GM18870 (cell line): ENCODE measurements at regions not wholly inside any gene's neighbourhood (a gene's known extent, or its start where the extent isn't known, plus 50 kb on each side); places are given as distances from the start of the nearest gene placed in this dataset.

Experiments
- ATAC-seq: cut with Tn5 transposase; IDR thresholded peaks from one replicate; pipeline ENCODE4 v1.9.1; 2021; ENCODE audit warnings: moderate library complexity; ENCODE audit not compliant: unreplicated experiment

DNA sequence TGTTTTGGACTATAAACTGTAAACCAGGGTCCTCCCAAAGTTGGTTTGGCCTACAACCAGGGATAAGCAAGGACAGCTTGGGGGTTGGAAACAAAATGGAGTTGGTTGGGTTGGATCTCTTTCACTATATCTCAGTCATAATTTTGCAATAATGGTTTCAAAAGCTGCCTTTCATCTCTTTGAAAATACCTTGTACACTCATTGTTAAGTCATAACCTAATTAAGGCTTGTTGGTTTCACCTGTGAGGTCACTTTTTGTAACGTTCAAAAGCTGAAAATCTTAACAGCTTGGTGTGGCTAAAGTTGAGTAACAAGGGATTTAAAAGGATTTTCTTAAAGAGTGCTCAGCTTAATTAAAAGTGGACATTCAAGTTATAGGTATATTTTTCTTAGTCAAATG lies 476.1 kb downstream of the IPMK start:
- ATAC-seq, result no peak

DNA sequence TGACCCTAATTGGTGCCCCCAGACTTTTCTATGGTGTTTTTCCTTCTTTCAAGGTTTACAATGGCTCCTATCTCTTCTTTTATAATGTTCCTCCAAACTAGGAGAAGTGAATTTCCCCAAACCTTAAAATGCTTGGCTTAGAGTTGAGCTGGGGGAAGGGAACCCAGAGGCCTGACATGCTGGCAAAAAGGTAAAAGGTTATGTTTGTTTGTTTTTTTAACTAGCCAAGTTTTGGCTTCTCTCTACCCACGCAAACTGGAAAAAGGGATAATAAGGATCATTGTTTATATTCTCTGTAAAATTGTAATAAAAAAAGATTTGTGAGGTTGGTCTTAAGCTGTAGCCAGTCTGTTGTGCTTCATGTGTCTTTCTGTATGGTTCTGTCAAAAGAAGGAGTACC lies 477.0 kb downstream of the IPMK start:
- no peak for ATAC-seq

DNA sequence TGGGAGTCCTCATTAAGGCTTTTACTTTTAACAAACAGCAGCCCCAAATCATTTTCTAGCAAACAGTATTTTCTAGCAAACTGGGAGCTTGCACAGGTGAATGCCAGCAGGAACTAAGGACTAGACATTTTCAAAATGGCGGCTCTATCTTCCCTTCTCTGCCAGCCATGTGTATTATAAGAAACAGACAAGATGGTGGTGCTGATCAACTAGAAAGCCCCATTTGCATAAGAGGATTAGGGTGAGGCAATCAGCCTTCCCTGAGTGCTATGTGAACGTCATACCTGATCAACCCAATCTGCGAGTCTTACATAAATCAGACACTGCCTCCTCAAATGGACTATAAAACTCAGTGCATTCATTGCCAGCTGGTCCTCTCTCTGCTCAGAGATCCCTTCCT lies 479.6 kb downstream of the IPMK start:
- no peak for ATAC-seq

DNA sequence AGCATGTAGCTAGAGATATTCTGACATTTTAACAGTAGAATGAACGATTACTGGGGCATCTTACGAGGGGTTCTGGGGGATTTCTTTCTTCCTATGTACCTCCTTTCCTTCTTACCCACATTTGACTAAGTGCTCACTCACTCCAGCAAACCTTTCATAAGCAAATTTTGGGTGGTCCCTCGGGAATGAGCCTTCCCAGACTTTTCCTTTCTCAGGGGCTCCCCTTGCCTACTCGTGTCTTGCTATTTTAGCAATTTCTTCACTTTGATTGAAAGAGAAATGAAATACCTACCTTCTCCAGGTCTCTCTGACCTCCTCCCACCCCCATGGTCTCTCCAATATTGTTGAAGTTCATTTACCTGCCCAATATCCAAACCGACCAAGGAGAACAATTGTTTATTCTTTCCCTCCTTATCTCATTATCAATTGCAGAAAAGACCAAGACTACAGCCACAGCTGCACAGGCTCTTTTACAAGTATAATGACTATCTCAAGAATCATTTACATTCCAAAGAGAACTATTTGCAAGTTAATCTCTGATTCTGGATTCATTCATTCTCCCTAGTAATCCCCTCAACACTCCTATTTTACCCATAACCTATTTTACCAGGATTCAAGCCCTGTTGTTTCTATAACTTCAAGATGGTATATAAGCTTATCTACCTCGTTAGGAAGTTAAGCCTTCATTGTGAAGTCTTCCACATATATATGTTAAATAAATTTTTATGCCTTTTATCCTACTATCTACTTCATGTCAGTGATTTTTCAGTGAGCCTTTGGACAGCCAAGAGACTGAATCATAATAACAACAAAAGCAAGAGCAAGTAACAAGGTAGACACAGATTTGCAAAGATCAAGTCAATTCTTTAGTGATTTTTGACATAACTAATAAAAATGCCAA lies 480.6 kb downstream of the IPMK start:
- no peak for ATAC-seq

DNA sequence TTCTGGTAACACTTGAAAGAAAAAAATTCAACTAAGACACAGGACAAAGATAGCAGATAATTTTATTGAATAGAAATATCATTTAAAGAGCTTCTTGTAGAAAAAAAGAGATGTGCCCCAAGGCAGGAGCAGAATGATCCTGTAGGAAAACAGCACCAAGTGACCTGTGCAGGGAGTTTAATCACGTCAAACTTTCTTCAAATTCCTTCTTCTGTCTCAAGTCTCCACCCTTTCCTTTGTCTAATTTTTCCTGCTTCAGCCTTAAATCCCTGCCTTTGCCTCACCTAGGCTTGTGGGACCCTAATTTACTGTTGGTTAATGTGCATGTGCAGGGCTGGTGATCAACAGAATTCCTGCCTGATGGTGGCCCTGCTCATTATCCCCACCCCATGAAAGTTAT lies 481.4 kb downstream of the IPMK start:
- no peak for ATAC-seq

DNA sequence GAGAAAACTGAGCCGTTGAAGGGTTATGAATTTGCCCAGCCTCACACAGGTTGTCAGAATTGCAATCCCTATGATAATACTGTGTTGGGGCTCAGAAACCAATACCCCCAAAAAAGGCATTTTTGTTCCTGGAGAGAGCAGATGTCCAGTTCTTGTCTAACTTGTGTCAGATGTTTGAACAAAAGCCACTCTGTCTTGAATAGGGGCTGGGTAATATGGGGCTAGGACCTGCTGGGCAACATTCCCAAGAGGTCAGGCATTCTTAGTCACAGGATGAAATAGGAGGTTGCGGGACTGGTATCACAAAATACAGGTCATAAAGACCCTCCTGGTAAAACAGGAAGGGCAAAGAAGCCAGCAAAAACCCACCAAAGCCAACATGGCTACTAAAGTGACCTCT lies 482.1 kb downstream of the IPMK start:
- no peak for ATAC-seq

DNA sequence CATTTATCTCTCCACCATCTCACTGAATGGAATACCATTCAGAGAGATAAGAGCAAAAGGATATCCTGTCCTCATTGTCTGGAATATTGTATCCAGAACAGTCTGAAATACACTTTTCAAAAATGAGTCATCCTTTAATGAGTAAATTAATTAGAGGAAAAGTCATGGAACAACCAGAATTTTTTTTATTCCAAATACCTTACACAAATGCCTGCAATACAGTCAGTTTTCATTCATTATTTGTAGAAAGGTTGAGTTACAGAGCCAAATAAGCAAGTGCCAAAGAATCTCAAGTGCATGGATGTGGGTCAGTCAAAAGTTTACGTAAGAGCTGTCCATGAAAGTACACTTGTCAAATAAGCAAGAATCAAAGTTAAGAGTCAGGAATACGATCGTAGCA lies 482.6 kb downstream of the IPMK start:
- no peak for ATAC-seq

DNA sequence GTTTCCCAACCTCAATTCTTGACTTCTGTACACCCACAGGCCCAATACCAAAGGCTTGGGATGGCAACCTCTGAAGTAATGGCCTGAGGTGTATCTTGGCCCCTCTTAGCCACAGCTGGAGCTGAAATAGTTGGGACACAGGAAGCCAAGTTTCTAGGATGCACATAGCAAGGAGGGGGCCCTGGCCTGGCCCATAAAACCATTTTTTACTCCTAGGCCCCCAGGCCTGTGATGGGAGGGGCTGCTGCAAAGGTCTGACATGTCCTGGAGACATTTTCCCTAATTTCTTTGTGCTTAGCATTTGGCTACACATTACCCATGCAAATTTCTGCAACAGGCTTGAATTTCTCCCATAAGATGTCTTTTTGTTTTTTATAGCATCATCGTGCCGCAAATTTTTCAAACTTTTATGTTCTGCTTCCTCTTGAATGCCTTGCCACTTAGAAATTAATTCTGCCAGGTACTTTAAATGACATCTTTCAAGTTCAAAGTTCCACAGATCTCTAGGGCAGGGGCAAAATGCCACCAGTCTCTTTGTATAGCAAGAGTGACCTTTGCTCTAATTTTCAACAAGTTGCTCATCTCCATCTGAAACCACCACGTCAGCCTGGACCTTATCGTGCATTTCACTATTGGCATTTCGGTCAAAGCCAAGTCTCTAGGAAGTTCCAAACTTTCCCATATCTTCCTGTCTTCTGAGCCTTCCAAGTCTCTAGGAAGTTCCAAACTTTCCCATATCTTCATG lies 490.8 kb downstream of the IPMK start:
- ATAC-seq, result no peak

DNA sequence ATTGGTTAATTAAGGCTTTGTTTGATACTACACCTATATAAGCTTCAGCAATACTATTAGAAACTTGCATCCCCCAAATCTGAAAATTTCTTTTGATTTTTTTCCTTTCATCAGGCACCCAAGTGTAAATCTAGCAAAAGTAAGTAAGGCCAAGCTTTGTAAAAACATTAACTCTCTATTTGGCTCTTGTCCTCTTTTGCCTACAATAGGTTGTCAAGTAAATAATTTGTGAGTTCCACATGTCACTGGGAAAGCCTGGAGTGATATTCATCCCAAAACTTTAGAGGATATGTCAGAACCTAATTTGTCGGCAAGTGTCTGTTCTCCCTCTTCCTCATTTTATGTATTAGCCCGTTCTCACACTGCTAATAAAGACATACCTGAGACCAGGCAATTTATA lies 492.4 kb downstream of the IPMK start:
- no peak for ATAC-seq

DNA sequence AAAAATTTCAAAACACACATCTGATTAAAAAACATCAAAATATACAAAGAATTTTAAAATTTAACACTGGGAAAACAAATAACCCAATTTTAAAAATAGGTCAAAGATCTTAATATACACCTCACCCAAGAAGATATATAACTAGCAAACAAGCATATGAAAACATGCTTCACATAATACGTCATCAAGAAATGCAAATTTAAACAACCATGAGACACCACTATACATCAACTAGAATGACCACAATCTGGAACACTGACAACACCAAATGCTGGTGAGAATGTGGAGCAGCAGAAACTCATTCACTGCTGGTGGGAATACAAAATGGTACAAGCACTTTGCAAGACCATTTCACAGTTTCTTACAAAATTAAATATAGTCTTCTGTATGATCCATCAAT lies 498.4 kb downstream of the IPMK start:
- no peak for ATAC-seq

DNA sequence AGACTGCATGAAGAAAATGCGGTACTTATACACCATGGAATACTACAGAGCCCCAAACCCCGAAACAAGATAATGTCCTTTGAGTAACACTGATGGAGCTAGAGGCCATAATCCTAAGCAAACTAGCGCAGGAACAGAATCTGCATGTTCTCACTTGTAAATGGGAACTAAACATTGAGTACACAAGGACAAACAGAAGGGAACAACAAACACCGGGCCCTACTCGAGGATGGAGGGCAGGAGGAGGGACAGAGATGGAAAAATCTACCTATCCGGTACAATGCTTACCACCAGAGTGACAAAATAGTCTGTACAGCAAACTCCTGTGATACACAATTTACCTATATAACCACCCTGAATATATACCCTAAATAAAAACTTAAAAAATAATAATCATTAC lies 507.9 kb downstream of the IPMK start:
- no peak for ATAC-seq

DNA sequence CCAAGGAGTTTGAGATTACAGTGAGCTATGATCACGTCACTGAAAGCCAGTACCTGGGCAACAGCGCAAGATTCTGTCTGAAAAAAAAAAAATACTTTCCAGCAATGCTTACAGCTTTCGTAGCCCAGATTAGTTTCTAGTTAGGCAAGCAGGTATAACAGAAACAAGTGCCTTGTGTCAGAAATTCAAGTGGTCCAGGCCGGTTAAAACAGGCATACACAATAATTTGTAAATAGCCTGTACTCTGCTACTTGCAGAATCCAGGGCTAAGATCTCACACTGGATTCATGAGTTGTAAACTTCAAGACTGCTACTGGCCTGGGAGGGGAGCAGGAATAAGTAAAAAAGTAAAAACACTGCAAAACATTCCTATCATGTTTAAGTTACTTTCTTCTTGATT lies 512.9 kb downstream of the IPMK start:
- ATAC-seq, result no peak

DNA sequence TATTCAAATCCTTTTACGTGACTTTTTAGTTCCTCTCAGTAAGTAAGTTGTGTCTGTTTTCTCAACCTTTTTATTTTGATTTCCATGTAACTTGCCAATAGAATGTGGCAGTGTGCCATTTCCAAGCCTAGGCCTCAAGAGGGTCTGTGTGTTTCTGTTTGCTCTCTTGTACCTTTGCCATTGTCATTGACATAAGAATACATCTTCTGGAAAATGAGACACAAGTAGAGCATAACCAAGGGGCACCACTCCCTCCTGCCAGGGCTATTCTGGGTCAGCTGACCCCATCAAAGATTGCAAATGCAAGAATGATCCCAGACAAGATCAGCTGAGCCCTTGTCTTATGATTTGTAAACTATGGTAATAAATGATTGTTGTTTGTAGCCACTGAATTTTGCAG lies 524.0 kb downstream of the IPMK start:
- ATAC-seq, result no peak

DNA sequence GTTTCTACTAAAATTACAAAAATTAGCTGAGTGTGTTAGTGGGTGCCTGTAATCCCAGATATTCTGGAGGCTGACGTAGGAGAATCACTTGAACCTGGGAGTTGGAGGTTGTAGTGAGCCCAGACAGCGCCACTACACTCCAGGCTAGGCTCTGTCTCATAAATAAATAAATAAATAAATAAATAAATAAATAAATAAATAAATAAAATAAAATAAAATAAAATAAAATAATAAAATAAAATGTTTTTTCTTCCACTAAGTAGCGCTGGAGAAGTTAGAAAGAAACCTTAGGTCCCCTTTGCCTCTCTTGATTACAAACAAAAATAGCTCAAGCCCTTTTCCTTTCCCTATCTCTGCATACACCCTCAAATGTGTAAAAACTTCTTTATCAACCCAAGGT lies 525.9 kb downstream of the IPMK start:
- ATAC-seq, result no peak

DNA sequence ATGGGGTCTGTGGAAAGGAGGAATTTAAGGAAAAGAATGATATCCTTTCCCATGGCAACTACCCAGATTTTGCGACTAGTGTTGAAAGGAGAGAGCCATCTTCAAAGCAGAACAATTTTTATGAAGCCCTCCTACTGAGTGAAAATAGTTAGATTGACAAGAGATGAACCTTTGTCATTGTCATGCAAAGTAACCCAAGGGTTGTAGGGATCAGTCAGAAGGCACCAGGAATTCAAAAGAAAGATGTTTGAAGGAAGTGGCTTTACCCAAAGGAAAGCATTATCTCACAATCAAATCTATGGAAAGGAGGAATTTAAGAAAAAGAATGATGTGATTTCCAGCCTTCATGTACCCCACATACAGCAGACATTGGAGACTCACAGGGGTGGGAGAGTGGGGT lies 544.4 kb downstream of the IPMK start:
- ATAC-seq, result no peak

DNA sequence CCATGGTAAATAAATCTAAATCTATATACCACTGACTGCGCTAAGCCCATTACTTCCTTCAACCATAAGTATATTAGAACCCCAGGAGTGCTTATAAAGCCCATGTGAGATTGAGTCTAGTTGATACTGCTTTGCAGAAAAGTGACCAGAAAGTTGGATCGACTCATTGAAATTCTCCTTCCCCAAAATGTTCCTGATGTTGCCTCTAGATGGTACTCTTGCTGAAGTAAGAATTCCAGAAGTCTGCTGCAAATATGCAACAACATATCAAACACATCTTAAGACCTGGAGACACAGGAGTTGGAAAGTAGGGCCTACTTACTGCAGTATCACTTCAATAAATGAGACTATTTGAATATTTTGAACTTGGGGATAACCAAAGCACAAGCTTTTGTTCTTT lies 550.8 kb downstream of the IPMK start:
- no peak for ATAC-seq

DNA sequence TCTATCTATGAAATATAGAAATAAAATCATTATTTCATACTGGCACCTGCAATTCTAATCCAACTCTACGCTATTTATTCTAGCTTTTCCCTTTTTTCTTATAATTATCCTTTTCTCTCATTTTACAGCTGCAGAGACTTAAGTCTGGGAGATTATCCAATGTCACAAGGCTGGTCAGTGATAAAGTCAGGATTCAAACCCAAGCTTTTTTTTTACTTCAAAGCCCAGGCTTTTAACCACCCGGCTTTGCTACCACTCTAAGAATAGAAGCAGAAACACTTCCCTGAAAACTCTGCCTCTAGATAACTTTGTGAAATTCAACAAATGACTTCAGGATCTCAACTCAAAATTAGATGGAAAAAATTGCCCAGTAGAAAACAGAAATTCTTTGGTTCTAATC lies 552.5 kb downstream of the IPMK start:
- no peak for ATAC-seq

DNA sequence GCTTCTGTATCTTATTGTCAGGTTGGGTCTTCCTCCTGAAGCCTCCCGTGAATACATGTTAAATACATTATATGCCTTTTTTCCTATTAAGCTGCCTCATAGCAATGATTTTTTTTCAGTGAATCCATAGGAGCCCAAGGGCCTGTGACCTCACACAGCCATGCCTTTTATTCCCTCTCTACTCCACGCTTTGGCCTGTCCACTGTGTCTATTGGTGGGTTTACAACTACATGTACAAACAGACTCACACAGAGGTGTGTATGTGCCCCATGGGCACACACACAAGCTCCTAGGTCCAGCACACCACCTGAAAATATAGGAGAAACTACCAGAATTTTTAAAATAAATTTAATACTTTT lies 560.4 kb downstream of the IPMK start:
- ATAC-seq, result no peak

DNA sequence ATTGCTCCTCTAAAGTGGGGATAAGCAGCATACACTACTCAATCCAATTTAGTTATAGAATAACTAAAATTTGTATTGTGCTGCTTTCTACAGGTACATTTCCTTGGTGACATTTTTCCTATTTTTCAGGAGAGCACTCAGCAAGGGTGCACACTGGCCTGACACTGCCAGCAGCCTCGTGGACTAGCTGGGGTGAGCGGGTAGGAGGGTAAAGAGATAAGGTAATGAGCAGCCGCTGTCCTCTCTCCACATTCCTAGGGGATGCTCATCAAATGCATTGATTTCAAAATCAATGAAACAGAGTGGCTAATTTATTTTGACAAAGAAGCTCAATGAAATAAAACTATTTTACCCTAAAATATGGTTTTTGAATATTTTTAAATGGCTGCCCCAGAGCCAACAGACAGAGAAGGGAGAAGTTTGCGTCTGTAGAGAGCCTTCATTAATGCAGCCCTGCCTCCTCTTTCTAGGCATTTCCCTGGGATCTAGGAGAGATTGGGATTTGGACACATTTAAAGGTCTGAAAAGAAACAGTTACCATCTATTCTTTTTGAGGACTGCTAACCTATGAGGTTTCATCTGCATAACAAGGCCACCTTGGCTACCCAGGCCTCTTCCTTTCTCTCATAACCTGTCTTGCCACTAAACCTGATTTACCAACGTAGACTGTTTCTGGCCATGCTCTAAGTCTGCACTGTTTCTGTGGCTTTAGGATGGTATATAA lies 561.0 kb downstream of the IPMK start:
- ATAC-seq, result no peak

DNA sequence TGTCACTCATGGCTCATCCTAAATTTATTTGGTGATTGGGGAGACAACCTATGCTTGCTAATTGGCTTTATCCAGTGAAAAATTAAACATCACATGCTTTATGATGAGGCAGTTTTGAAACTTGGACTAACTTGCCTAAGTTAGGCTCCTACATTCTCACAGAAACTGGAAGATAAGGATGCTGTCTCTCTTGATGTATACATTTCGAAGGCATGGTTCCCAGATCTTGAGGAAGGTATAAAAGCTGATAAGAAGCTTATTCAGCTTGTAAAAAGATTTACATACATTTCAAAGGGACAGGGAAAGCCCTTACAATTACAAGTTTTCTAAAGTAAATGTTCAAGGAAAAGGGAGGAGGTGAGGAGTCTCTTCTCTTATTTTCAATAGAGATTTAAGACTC lies 561.7 kb downstream of the IPMK start:
- ATAC-seq, result no peak

DNA sequence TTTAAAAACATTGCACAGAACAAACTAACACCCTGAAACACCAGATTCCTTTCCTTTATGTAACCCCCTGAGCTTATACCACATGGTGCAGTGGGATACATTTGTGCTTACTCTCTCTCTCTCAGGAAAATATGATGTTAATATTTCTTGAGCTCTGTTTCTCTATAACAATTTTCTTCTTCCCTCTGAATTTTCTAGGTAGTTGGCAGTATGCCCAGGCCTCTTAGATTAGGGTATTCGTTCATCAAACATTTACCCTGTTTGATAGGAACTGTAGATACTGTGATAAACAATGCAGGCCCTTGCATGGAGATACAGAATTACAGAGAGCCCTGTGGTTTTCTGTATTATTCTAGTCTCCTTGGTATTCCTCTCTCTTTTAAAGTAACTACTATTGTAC lies 567.8 kb downstream of the IPMK start:
- no peak for ATAC-seq

DNA sequence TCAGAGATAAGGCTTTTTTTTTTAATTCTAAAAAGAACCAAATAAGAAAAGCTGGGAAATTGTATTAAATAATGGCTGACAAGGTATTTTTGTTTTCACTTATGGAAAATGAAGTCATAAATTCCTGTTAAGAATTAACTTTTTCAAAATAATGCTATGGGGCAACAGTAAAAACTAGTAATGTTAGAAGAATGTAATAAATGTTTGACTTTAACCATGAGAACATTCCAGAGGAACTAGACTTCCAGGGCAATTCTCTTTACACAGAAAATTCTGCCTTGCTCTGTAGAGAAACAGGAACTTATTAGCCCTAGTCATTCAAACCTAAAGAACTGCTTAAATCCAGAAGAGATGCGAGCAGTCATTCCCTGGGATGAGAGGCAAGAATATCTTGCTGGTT lies 571.1 kb downstream of the IPMK start:
- ATAC-seq, result no peak
